H9 (cell line): ENCODE measurements at regions not wholly inside any gene's neighbourhood (a gene's known extent, or its start where the extent isn't known, plus 50 kb on each side); places are given as distances from the start of the nearest gene placed in this dataset.

Experiments used
- DNase-seq: peaks from one replicate; pipeline ENCODE4 v3.0.0-alpha.2; 2017
- H2AFZ ChIP-seq: one replicate; pipeline ENCODE4 v1.6.1; 2013; ENCODE audit warnings: mild to moderate bottlenecking, low read length, control low read depth, moderate library complexity
- H2AK5ac ChIP-seq: 2 replicates; pipeline ENCODE4 v1.6.1; 2013; ENCODE audit warnings: low read length, control low read depth, mixed read lengths; ENCODE audit not compliant: insufficient read length
- H2BK120ac ChIP-seq: one replicate; pipeline ENCODE4 v1.6.1; 2013; ENCODE audit warnings: low read depth, mild to moderate bottlenecking, low read length, control low read depth, inconsistent platforms; ENCODE audit not compliant: poor library complexity, severe bottlenecking
- H2BK12ac ChIP-seq: 2 replicates; pipeline ENCODE4 v1.6.1; 2013; ENCODE audit warnings: low read length, control low read depth, mixed read lengths, low read depth; ENCODE audit not compliant: insufficient read length
- H2BK15ac ChIP-seq: 2 replicates; pipeline ENCODE4 v1.6.1; 2013; ENCODE audit warnings: low read depth, low read length, control low read depth
- H2BK20ac ChIP-seq: one replicate; pipeline ENCODE4 v1.6.1; 2013; ENCODE audit warnings: low read depth, mild to moderate bottlenecking, low read length, control low read depth, inconsistent platforms; ENCODE audit not compliant: poor library complexity, severe bottlenecking
- H2BK5ac ChIP-seq: 2 replicates; pipeline ENCODE4 v1.6.1; 2013; ENCODE audit warnings: low read length, control low read depth, mixed read lengths; ENCODE audit not compliant: insufficient read length
- H3K14ac ChIP-seq: 2 replicates; pipeline ENCODE4 v1.6.1; 2013; ENCODE audit warnings: low read length, control low read depth; ENCODE audit not compliant: insufficient read depth
- H3K18ac ChIP-seq: 2 replicates; pipeline ENCODE4 v1.6.1; 2013; ENCODE audit warnings: low read depth, mild to moderate bottlenecking, mixed read lengths, low read length, control low read depth; ENCODE audit not compliant: insufficient read length
- H3K23ac ChIP-seq: 2 replicates; pipeline ENCODE4 v1.6.1; 2013; ENCODE audit warnings: low read length, control low read depth, mixed read lengths, low read depth; ENCODE audit not compliant: insufficient read length
- H3K23me2 ChIP-seq: 2 replicates; pipeline ENCODE4 v1.6.1; 2013; ENCODE audit warnings: low read depth, mild to moderate bottlenecking, mixed read lengths, low read length, control low read depth; ENCODE audit not compliant: insufficient read length, poor library complexity, severe bottlenecking
- H3K27ac ChIP-seq: 2 replicates; pipeline ENCODE4 v1.5.1; 2013; ENCODE audit warnings: low read length, control low read depth, mixed read lengths, low read depth; ENCODE audit not compliant: insufficient read length
- H3K27me3 ChIP-seq: 2 replicates; pipeline ENCODE4 v1.6.1; 2013; ENCODE audit warnings: low read length, control low read depth, inconsistent platforms; ENCODE audit not compliant: insufficient read depth
- H3K4ac ChIP-seq: 2 replicates; pipeline ENCODE4 v1.6.1; 2013; ENCODE audit warnings: low read depth, mild to moderate bottlenecking, control low read depth, inconsistent platforms, low read length, moderate library complexity
- H3K4me1 ChIP-seq: 2 replicates; pipeline ENCODE4 v1.6.1; 2013; ENCODE audit warnings: low read length, control low read depth, inconsistent platforms; ENCODE audit not compliant: insufficient read depth
- H3K4me2 ChIP-seq: 2 replicates; pipeline ENCODE4 v1.6.1; 2013; ENCODE audit warnings: low read length, control low read depth, mixed read lengths; ENCODE audit not compliant: insufficient read length, insufficient read depth
- H3K56ac ChIP-seq: 2 replicates; pipeline ENCODE4 v1.6.1; 2013; ENCODE audit warnings: low read depth, mild to moderate bottlenecking, mixed read lengths, low read length, control low read depth; ENCODE audit not compliant: insufficient read length
- H3K79me1 ChIP-seq: 2 replicates; pipeline ENCODE4 v1.6.1; 2013; ENCODE audit warnings: low read depth, mild to moderate bottlenecking, moderate library complexity, low read length, control low read depth, inconsistent platforms; ENCODE audit not compliant: insufficient read depth, poor library complexity, severe bottlenecking
- H3K79me2 ChIP-seq: 2 replicates; pipeline ENCODE4 v1.6.1; 2013; ENCODE audit warnings: low read length, control low read depth, inconsistent platforms; ENCODE audit not compliant: insufficient read depth
- H3K9ac ChIP-seq: 2 replicates; pipeline ENCODE4 v1.6.1; 2013; ENCODE audit warnings: low read length, control low read depth, mixed read lengths; ENCODE audit not compliant: insufficient read length; ENCODE audit errors: extremely low read depth
- H3K9me3 ChIP-seq: one replicate; pipeline ENCODE4 v1.6.1; 2013; ENCODE audit warnings: low read depth, low read length, inconsistent platforms; ENCODE audit not compliant: control insufficient read depth
- H3T11ph ChIP-seq: one replicate; pipeline ENCODE4 v1.6.1; 2013; ENCODE audit warnings: mild to moderate bottlenecking, low read length, control low read depth, inconsistent platforms
- H4K20me1 ChIP-seq: one replicate; pipeline ENCODE4 v1.6.1; 2013; ENCODE audit not compliant: control insufficient read depth, insufficient read length, insufficient read depth
- H4K5ac ChIP-seq: 2 replicates; pipeline ENCODE4 v1.6.1; 2013; ENCODE audit warnings: low read depth, mild to moderate bottlenecking, mixed read lengths, low read length, control low read depth; ENCODE audit not compliant: insufficient read length
- H4K8ac ChIP-seq: replicated peaks from 2 replicates; pipeline ENCODE4 v1.6.1; 2013; ENCODE audit warnings: low read length, control low read depth, mixed read lengths, low read depth; ENCODE audit not compliant: insufficient read length
- H4K91ac ChIP-seq: 2 replicates; pipeline ENCODE4 v1.6.1; 2013; ENCODE audit warnings: low read depth, mild to moderate bottlenecking, moderate library complexity, mixed read lengths, low read length, control low read depth; ENCODE audit not compliant: insufficient read length
- H3K27ac Mint-ChIP-seq, 3 experiments: 2 replicates in 2 of 3; 3 replicates in 1 of 3; pipeline ENCODE4 v1.8.0; 2020 to 2021; ENCODE audit warnings: mixed read lengths in 3 of 3, mild to moderate bottlenecking in 1 of 3, moderate library complexity in 1 of 3
- H3K27me3 Mint-ChIP-seq: 2 replicates; pipeline ENCODE4 v1.8.0; 2021; ENCODE audit warnings: low read depth, mild to moderate bottlenecking, moderate library complexity, mixed read lengths
- H3K36me3 Mint-ChIP-seq, 3 experiments: 2 replicates in 2 of 3; 3 replicates in 1 of 3; pipeline ENCODE4 v1.8.0; 2020 to 2021; ENCODE audit warnings: low read depth in 3 of 3, mixed read lengths in 3 of 3; ENCODE audit not compliant: insufficient read depth in 1 of 3
- H3K4me1 Mint-ChIP-seq, 2 experiments: 2 replicates each; pipeline ENCODE4 v1.8.0; 2020; ENCODE audit warnings: mixed read lengths in 2 of 2
- H3K4me3 Mint-ChIP-seq, 2 experiments: 2 replicates in 1 of 2; 3 replicates in 1 of 2; pipeline ENCODE4 v1.8.0; 2020 to 2021; ENCODE audit warnings: mild to moderate bottlenecking in 2 of 2, mixed read lengths in 2 of 2, moderate library complexity in 1 of 2
- H3K9me3 Mint-ChIP-seq, 2 experiments: 2 replicates in 1 of 2; 3 replicates in 1 of 2; pipeline ENCODE4 v1.8.0; 2020; ENCODE audit warnings: mild to moderate bottlenecking in 2 of 2, mixed read lengths in 2 of 2, moderate library complexity in 1 of 2
- CTCF ChIP-seq: fragments of 200-600 bp; sonication (generic); conservative IDR thresholded peaks from 3 replicates; pipeline ENCODE4 v1.8.0; 2021; ENCODE audit warnings: antibody characterized with exemption, mild to moderate bottlenecking
- WGBS: extraction: QIAGEN DNeasy Blood & Tissue Kit; methylation state at CpG from one replicate; pipeline ENCODE4 v1.1.7; 2013; ENCODE audit warnings: missing lambda C conversion rate, low lambda C conversion rate, mixed read lengths; ENCODE audit not compliant: insufficient read length; ENCODE audit errors: extremely low coverage; 5-methylcytosine and 5-hydroxymethylcytosine counted together

GRCh38 chr16:82470620-82471152, 156.1 kb upstream of the CDH13 start:
- no peaks in the 10 kb centered on the region for H4K20me1 ChIP-seq
- no peak overlapping the region for H3K4ac ChIP-seq
- no peaks in the 10 kb centered on the region for H3K27me3 ChIP-seq
- H3K79me1 ChIP-seq, result no peaks in the 10 kb centered on the region
- H3K9ac ChIP-seq, result no peak overlapping the region
- no peaks in the 10 kb centered on the region for H3K4me1 ChIP-seq
- H2AFZ ChIP-seq, result no peak overlapping the region
- no peak overlapping the region for H3K14ac ChIP-seq
- no peaks in the 10 kb centered on the region for H3K9me3 ChIP-seq
- TF ChIP-seq CTCF, result no peak
- DNase-seq, result no peak
- H4K91ac ChIP-seq, result no peak overlapping the region
- Mint-ChIP-seq H3K27ac (no peak overlapping the region), H3K4me1 (peaks cover 0 to 3% of the 10 kb centered on the region in 2 experiments; a peak in 1 of 4 replicates), H3K9me3 (no peaks in the 10 kb centered on the region), H3K27me3 (no peaks in the 10 kb centered on the region; the same call in none of the 2 replicates), H3K4me3 (no peak overlapping the region), H3K36me3 (no peaks in the 10 kb centered on the region; a peak in 1 of 7 replicates)
- no peak overlapping the region for H2BK12ac ChIP-seq
- no peaks in the 10 kb centered on the region for H3K23me2 ChIP-seq
- no peak overlapping the region for H2BK5ac ChIP-seq
- no peak overlapping the region for H3T11ph ChIP-seq
- no peak overlapping the region for H3K23ac ChIP-seq
- no peak overlapping the region for H3K4me2 ChIP-seq
- no CpG with 5 or more reads among the region's 8 CpGs for WGBS
- H3K27ac ChIP-seq, result no peak overlapping the region
- H3K56ac ChIP-seq, result no peak overlapping the region
- no peak overlapping the region for H4K8ac ChIP-seq
- H2BK15ac ChIP-seq, result no peak overlapping the region
- H4K5ac ChIP-seq, result no peak overlapping the region
- no peak overlapping the region for H3K18ac ChIP-seq
- H3K79me2 ChIP-seq, result no peaks in the 10 kb centered on the region
- H2BK120ac ChIP-seq, result no peak overlapping the region
- no peak overlapping the region for H2BK20ac ChIP-seq
- H2AK5ac ChIP-seq, result no peak overlapping the region
